ENCODE measurements at regions not wholly inside any gene's neighbourhood (a gene's known extent, or its start where the extent isn't known, plus 50 kb on each side); places are given as distances from the start of the nearest gene placed in this dataset.

DNA sequence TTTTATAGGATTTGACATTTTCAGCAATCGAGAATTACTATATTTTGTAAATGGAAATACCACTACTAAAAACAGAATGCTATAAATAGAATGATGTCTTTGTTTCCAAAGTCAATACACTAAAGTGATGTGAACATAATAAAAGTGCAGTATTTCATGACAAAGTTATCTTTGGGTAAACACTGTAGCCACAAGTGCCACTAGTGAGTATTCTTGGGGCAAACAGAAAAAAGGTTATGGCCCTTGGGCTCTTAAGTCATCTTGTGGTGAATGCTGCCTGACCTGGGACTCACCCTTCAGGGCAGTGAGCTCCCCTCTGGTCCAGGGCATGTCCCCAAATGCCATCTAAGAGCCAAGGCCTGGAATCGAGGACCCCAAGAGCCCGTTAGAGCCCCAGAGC is 99.2 kb upstream of the KYNU start:
- intact Hi-C loops (cut with DNase I) = no loop called here
- TF ChIP-seq, protein P1, sequence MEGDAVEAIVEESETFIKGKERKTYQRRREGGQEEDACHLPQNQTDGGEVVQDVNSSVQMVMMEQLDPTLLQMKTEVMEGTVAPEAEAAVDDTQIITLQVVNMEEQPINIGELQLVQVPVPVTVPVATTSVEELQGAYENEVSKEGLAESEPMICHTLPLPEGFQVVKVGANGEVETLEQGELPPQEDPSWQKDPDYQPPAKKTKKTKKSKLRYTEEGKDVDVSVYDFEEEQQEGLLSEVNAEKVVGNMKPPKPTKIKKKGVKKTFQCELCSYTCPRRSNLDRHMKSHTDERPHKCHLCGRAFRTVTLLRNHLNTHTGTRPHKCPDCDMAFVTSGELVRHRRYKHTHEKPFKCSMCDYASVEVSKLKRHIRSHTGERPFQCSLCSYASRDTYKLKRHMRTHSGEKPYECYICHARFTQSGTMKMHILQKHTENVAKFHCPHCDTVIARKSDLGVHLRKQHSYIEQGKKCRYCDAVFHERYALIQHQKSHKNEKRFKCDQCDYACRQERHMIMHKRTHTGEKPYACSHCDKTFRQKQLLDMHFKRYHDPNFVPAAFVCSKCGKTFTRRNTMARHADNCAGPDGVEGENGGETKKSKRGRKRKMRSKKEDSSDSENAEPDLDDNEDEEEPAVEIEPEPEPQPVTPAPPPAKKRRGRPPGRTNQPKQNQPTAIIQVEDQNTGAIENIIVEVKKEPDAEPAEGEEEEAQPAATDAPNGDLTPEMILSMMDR (IDR thresholded peaks at IDR 0.05) = no peak
- TF ChIP-seq POLR2A (IDR thresholded peaks at IDR 0.05) = no peak
- Histone ChIP-seq H3K9me3 (replicated peaks in 1 of 3) (peaks cover 0 to 5% (median 0%) of the 10 kb centered on the region in 3 donors), H3K27me3 (no peaks in the 10 kb centered on the region), H3K27ac (no peak overlapping the region), H3K4me3 (no peak overlapping the region), H3K4me1 (replicated peaks in 1 of 2) (no peaks in the 10 kb centered on the region), H3K36me3 (replicated peaks in 1 of 2) (no peaks in the 10 kb centered on the region)
- no peak for DNase-seq
- WGBS, 4 donors = 74 to 86% (median 77%) methylated on average over 3 of the region's 3 CpGs

DNA sequence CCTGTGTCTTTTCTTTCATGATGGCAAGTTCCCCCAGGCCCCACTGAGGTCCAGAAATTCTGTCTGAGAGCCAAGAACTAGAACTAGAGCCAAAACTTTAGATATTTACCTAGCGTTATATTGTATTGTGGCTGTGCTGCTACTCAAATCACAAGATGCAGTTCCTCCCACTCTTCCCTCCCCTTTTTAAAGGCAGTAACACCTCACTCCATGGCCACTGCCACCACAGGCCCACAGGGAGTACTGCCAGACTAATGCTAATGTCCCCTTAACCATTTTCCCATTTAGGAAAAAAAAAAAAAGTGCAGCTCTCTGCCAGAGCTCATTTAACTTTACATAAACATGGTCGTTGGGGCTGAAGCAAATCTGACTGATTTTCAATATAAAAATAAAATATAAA is 99.7 kb upstream of the KYNU start:
- Histone ChIP-seq H3K36me3 (replicated peaks in 1 of 2) (no peaks in the 10 kb centered on the region), H3K27me3 (no peaks in the 10 kb centered on the region), H3K27ac (no peak overlapping the region), H3K4me1 (replicated peaks in 1 of 2) (no peaks in the 10 kb centered on the region), H3K4me3 (no peak overlapping the region), H3K9me3 (replicated peaks in 1 of 3) (peaks cover 0 to 5% (median 0%) of the 10 kb centered on the region in 3 donors)
- TF ChIP-seq, protein P1 (IDR thresholded peaks at IDR 0.05) = no peak
- TF ChIP-seq POLR2A (IDR thresholded peaks at IDR 0.05) = no peak
- intact Hi-C loops (cut with DNase I) = no loop called here
- 71 to 87% (median 81%) methylated on average over 2 of the region's 2 CpGs for WGBS, 4 donors
- DNase-seq = no peak

DNA sequence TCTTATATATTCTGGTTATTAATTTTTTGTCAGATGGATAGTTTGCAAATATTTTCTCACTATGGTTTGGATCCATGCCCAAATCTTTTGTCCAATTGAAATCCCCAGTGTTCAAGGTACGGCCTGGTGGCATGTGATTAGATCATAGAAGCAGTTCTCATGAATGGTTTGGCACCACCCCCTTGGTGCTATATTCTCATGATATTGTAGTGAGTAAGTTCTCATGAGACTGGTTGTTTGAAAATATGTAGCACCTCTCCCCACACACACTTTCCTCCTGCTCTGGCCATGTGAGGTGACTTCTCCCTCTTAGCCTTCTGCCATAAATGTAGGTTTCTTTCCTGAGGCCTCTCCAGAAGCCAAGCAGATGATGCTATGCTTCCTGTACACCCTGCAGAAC is 107.7 kb upstream of the KYNU start:
- TF ChIP-seq, protein P1 (IDR thresholded peaks at IDR 0.05) = no peak
- DNase-seq = no peak
- no peaks in the 10 kb centered on the region for H3K27me3 ChIP-seq
- intact Hi-C loops (cut with DNase I) = no loop called here
- 85 to 100% (median 94%) methylated on average over 1 of the region's 1 CpG for WGBS, 4 donors
- H3K9me3 ChIP-seq (replicated peaks in 1 of 3) = peaks cover 0 to 5% (median 0%) of the 10 kb centered on the region in 3 donors
- no peak overlapping the region for H3K27ac ChIP-seq
- no peak overlapping the region for H3K4me3 ChIP-seq
- no peaks in the 10 kb centered on the region for H3K36me3 ChIP-seq (replicated peaks in 1 of 2)
- no peaks in the 10 kb centered on the region for H3K4me1 ChIP-seq (replicated peaks in 1 of 2)

DNA sequence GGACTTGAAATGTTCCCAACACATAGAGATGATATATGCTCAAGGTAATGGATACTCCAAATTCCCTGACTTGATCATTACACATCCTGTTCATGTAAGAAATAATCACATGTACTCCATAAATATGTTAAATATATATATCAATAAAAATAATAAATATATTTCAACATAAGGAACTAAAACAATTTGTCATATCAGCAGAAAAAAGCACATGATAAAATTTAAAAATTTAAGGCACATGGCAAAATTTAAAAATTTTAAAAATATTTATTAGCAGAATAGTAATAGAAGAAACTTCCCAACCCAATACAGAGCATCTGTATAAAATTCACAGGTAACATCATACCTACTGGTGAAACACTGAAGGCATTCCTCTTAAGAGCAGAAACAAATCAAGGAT is 109.6 kb upstream of the KYNU start:
- no peaks in the 10 kb centered on the region for H3K4me1 ChIP-seq (replicated peaks in 1 of 2)
- no peak overlapping the region for H3K4me3 ChIP-seq
- intact Hi-C loops (cut with DNase I) = no loop called here
- H3K9me3 ChIP-seq (replicated peaks in 1 of 3) = no peaks in the 10 kb centered on the region
- H3K36me3 ChIP-seq (replicated peaks in 1 of 2) = no peaks in the 10 kb centered on the region
- no peak overlapping the region for H3K27ac ChIP-seq
- TF ChIP-seq, protein P1 (IDR thresholded peaks at IDR 0.05) = no peak
- TF ChIP-seq POLR2A (IDR thresholded peaks at IDR 0.05) = no peak
- no peaks in the 10 kb centered on the region for H3K27me3 ChIP-seq
- no peak for DNase-seq

Measured in adrenal gland (tissue), 9 donors.